ENCODE measurements at regions not wholly inside any gene's neighbourhood (a gene's known extent, or its start where the extent isn't known, plus 50 kb on each side); places are given as distances from the start of the nearest gene placed in this dataset.

GRCh38 chr11:86193297-86194095 lies 51.1 kb upstream of the EED start:
- Histone ChIP-seq H3K4me1 (ENCODE audit: insufficient read depth, low read length) (peaks cover 7% of the 10 kb centered on the region; the same call in 1 of the 2 replicates), H3K9me3 (ENCODE audit: low read length) (no peaks in the 10 kb centered on the region), H3K9me2 (replicated peaks; ENCODE audit: low read length) (no peaks in the 10 kb centered on the region), H3F3A (ENCODE audit: low read length, unreplicated experiment) (no peaks in the 10 kb centered on the region), H4K20me1 (ENCODE audit: low read length) (no peaks in the 10 kb centered on the region), H3K36me3 (ENCODE audit: low read depth, low read length) (no peaks in the 10 kb centered on the region), H3K27me3 (ENCODE audit: low read length) (no peaks in the 10 kb centered on the region), H3K79me2 (ENCODE audit: low read length) (no peaks in the 10 kb centered on the region), H3K27ac (ENCODE audit: low read length) (no peak overlapping the region), H3K4me3 (ENCODE audit: low read length) (peak overlapping the region; percentile 60), H3K9ac (ENCODE audit: low read length) (peak overlapping the region; percentile 11; the same call in 1 of the 2 replicates), H3K4me2 (ENCODE audit: low read length) (peak overlapping the region; percentile 75), H2AFZ (ENCODE audit: low read length) (peak overlapping the region; percentile 71)
- intact Hi-C loops (cut with micrococcal nuclease): loop anchor here (1.0 to 10.0 kb wide), 3 partner anchors 151 to 339 kb away; partner anchors contain the start of gene CCDC83
- TF ChIP-seq EZH2 (IDR thresholded peaks at IDR 0.05; ENCODE audit: low read length, unreplicated experiment): no peak
- TF ChIP-seq, protein P1, sequence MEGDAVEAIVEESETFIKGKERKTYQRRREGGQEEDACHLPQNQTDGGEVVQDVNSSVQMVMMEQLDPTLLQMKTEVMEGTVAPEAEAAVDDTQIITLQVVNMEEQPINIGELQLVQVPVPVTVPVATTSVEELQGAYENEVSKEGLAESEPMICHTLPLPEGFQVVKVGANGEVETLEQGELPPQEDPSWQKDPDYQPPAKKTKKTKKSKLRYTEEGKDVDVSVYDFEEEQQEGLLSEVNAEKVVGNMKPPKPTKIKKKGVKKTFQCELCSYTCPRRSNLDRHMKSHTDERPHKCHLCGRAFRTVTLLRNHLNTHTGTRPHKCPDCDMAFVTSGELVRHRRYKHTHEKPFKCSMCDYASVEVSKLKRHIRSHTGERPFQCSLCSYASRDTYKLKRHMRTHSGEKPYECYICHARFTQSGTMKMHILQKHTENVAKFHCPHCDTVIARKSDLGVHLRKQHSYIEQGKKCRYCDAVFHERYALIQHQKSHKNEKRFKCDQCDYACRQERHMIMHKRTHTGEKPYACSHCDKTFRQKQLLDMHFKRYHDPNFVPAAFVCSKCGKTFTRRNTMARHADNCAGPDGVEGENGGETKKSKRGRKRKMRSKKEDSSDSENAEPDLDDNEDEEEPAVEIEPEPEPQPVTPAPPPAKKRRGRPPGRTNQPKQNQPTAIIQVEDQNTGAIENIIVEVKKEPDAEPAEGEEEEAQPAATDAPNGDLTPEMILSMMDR (conservative IDR thresholded peaks at IDR 0.05; ENCODE audit: low read depth, low read length): peak; percentile 82
- peak; percentile 78 for DNase-seq
- ATAC-seq: peak; percentile 98
- CTCF ChIA-PET: interaction anchor here (0.5 to 1.2 kb wide), 6 partner anchors 70 to 339 kb away, joined by 3 to 12 read pairs (median 4); partner anchors contain the start of gene CCDC83
- POLR2A ChIA-PET (ENCODE audit: unreplicated experiment): no interaction called here
- no TSS peak for BruUV-seq (replicated peaks)

- H3K9me3 ChIP-seq (ENCODE audit: low read length): no peaks in the 10 kb centered on the region
- CTCF ChIA-PET: interaction anchor here (1.1 to 1.2 kb wide), 2 partner anchors 76 to 151 kb away, joined by 5 to 7 read pairs; no protein-coding TSS in a partner anchor
- peaks cover 7% of the 10 kb centered on the region; the same call in 1 of the 2 replicates for H3K4me1 ChIP-seq (ENCODE audit: insufficient read depth, low read length)
- peak overlapping the region; percentile 75 for H3K4me2 ChIP-seq (ENCODE audit: low read length)
- H3F3A ChIP-seq (ENCODE audit: low read length, unreplicated experiment): no peaks in the 10 kb centered on the region
- H3K9ac ChIP-seq (ENCODE audit: low read length): peak overlapping the region; percentile 11; the same call in 1 of the 2 replicates
- H4K20me1 ChIP-seq (ENCODE audit: low read length): no peaks in the 10 kb centered on the region
- H3K27ac ChIP-seq (ENCODE audit: low read length): no peak overlapping the region
- no peak for ATAC-seq
- H3K4me3 ChIP-seq (ENCODE audit: low read length): peak overlapping the region; percentile 60; the same call in 1 of the 2 replicates
- intact Hi-C loops (cut with micrococcal nuclease): loop anchor here (1.0 to 10.0 kb wide), 3 partner anchors 150 to 338 kb away; partner anchors contain the start of gene CCDC83
- BruUV-seq (replicated peaks): TSS peak; percentile 55
- no peaks in the 10 kb centered on the region for H3K27me3 ChIP-seq (ENCODE audit: low read length)
- DNase-seq: no peak
- POLR2A ChIA-PET (ENCODE audit: unreplicated experiment): no interaction called here
- TF ChIP-seq EZH2 (IDR thresholded peaks at IDR 0.05; ENCODE audit: low read length, unreplicated experiment) (no peak), EZH2phosphoT487 (IDR thresholded peaks at IDR 0.05; ENCODE audit: borderline replicate concordance, low read length) (no peak)
- TF ChIP-seq, protein P1 (conservative IDR thresholded peaks at IDR 0.05; ENCODE audit: low read depth, low read length): no peak
- H2AFZ ChIP-seq (ENCODE audit: low read length): peak overlapping the region; percentile 71
- H3K79me2 ChIP-seq (ENCODE audit: low read length): no peaks in the 10 kb centered on the region
- H3K9me2 ChIP-seq (replicated peaks; ENCODE audit: low read length): no peaks in the 10 kb centered on the region
- no peaks in the 10 kb centered on the region for H3K36me3 ChIP-seq (ENCODE audit: low read depth, low read length)
Measured at GRCh38 chr11:86192519-86193257, 51.9 kb upstream of the EED start.

Data from PC-3 (cell line).